ENCODE measurements at regions not wholly inside any gene's neighbourhood (a gene's known extent, or its start where the extent isn't known, plus 50 kb on each side); places are given as distances from the start of the nearest gene placed in this dataset.

- peak; percentile 43 for DNase-seq
- Mint-ChIP-seq H3K9me3 (peaks cover 6% of the 10 kb centered on the region), H3K4me1 (ENCODE audit: low read depth) (peaks cover 44% of the 10 kb centered on the region), H3K27ac (peak overlapping the region; percentile 47), H3K36me3 (ENCODE audit: low read depth) (no peaks in the 10 kb centered on the region), H3K4me3 (peak overlapping the region; percentile 26), H3K27me3 (peaks cover 12% of the 10 kb centered on the region)
Observed at GRCh38 chr1:221837896-221838295, 96.0 kb upstream of the DUSP10 start.

DNA sequence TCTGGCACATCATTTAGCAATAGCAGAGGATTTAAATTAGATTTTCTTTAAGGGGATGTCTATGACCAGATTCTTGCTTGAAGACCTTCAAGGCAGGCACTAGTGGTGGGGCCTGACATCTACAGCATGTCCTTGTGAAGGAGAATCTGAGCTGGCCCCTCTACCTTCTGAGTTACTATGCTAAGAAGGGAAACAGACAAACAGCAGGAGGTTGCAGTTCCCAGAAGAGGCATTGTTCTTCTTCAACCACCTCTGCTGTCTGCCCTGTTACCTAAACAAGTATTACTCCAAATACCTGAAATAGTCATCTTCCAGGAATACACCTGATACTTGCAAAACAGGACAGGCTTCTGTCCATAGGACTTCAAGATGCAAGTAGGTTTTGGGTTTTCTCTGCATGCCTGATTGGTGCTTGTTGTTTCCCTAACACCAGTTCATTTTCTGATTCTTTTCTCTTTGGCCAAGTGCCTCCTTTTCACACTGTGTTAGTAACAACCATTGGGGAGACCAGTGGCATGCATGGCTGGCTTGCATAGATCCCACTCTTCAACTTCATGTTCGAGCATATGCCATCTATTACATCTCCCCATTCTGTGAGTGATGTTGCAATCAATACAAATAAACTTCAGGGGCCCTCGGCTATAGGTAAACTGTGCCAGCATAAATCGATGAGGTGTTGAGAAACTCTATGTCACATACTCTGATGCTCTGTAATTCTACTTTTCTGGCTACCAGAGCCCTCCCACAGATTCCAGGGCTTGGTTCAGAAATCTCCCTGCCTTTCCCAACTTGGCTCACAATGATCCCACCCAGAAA lies 93.0 kb upstream of the DUSP10 start:
- Mint-ChIP-seq H3K27me3 (peaks cover 12% of the 10 kb centered on the region), H3K4me1 (ENCODE audit: low read depth) (peaks cover 45% of the 10 kb centered on the region)

DNA sequence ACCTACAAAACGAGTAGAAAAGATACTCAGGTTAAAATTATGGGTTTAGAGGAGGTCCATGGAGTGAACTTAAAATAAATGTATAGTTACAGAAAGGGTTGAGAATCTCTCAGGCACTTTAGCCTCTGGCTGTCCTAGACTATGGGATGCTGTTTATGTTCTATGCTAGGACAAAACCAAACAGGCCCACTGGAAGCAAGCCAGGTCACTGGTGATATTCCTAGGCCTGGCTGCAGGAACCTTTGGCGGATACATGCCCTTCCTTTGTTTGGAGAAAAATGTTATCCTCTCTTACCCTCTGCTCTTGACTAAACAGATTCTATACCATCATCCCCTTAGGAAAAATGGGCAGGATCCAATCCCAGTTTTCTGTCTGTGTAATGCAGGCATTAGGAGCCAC lies 90.7 kb upstream of the DUSP10 start:
- no peak overlapping the region for H3K4me3 Mint-ChIP-seq
- no peak overlapping the region for H3K27ac Mint-ChIP-seq
- H3K27me3 Mint-ChIP-seq, result peaks cover 12% of the 10 kb centered on the region
- peaks cover 47% of the 10 kb centered on the region for H3K4me1 Mint-ChIP-seq (ENCODE audit: low read depth)
- H3K9me3 Mint-ChIP-seq, result peaks cover 3% of the 10 kb centered on the region
- no peaks in the 10 kb centered on the region for H3K36me3 Mint-ChIP-seq (ENCODE audit: low read depth)
- no peak for DNase-seq

More for the DNA sequence above, 93.0 kb upstream of the DUSP10 start:
- Mint-ChIP-seq H3K4me3 (no peak overlapping the region), H3K36me3 (ENCODE audit: low read depth) (no peaks in the 10 kb centered on the region), H3K27ac (no peak overlapping the region), H3K9me3 (peaks cover 6% of the 10 kb centered on the region)
- DNase-seq, result no peak

GRCh38 chr1:221832151-221832550 lies 90.3 kb upstream of the DUSP10 start:
- Mint-ChIP-seq H3K4me1 (ENCODE audit: low read depth) (peaks cover 46% of the 10 kb centered on the region), H3K4me3 (no peak overlapping the region), H3K9me3 (peaks cover 3% of the 10 kb centered on the region), H3K27ac (no peak overlapping the region), H3K36me3 (ENCODE audit: low read depth) (no peaks in the 10 kb centered on the region), H3K27me3 (peaks cover 8% of the 10 kb centered on the region)
- no peak for DNase-seq

DNA sequence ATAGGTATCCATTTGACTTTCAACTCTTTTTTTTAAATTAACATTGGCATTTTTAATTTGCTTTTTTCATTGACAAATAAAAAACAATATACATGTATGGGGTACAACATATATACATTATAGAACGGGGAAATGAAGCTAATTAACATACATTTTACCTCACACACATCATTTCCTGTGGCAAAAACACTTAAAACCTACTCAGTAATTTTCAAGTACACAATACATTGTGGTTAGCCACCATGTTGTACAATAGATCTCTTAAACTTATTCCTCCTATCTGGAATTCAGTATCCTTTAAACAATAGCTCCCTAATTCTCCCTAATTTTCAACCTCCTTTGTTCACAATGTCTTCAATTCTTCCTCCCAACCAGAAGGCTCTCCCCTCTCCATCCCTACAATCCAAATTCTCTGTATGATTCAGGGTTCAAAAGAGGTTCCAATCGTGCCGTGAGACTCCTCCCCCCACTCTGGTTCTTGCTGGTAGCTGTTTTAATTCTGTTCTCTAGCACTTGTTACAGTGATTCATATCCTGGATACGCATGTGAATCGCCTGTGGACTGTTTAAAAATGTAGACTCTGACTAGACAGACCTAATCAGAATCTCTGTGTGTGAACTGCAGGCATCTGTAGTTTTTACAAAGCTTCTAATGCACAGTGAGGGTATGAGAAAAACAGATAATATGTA lies 87.6 kb upstream of the DUSP10 start:
- H3K4me3 Mint-ChIP-seq, result peak overlapping the region; percentile 49
- H3K4me1 Mint-ChIP-seq (ENCODE audit: low read depth), result peaks cover 61% of the 10 kb centered on the region
- H3K27me3 Mint-ChIP-seq, result no peaks in the 10 kb centered on the region
- H3K36me3 Mint-ChIP-seq (ENCODE audit: low read depth), result no peaks in the 10 kb centered on the region
- peaks cover 5% of the 10 kb centered on the region for H3K9me3 Mint-ChIP-seq
- H3K27ac Mint-ChIP-seq, result peak overlapping the region; percentile 91
- DNase-seq, result peak; percentile 47

GRCh38 chr1:221827307-221827642 lies 85.4 kb upstream of the DUSP10 start:
- H3K27me3 Mint-ChIP-seq, result no peaks in the 10 kb centered on the region
- H3K9me3 Mint-ChIP-seq, result peaks cover 5% of the 10 kb centered on the region
- DNase-seq, result no peak
- no peak overlapping the region for H3K27ac Mint-ChIP-seq
- no peaks in the 10 kb centered on the region for H3K36me3 Mint-ChIP-seq (ENCODE audit: low read depth)
- no peak overlapping the region for H3K4me3 Mint-ChIP-seq
- H3K4me1 Mint-ChIP-seq (ENCODE audit: low read depth), result peaks cover 77% of the 10 kb centered on the region

GRCh38 chr1:221824909-221825308 lies 83.0 kb upstream of the DUSP10 start:
- DNase-seq, result no peak
- H3K27ac Mint-ChIP-seq, result no peak overlapping the region
- no peaks in the 10 kb centered on the region for H3K36me3 Mint-ChIP-seq (ENCODE audit: low read depth)
- H3K9me3 Mint-ChIP-seq, result peaks cover 5% of the 10 kb centered on the region
- no peak overlapping the region for H3K4me3 Mint-ChIP-seq
- H3K4me1 Mint-ChIP-seq (ENCODE audit: low read depth), result peaks cover 64% of the 10 kb centered on the region
- H3K27me3 Mint-ChIP-seq, result no peaks in the 10 kb centered on the region

- Mint-ChIP-seq H3K9me3 (peaks cover 4% of the 10 kb centered on the region), H3K27ac (peak overlapping the region; percentile 58), H3K27me3 (no peaks in the 10 kb centered on the region), H3K36me3 (ENCODE audit: low read depth) (no peaks in the 10 kb centered on the region), H3K4me1 (ENCODE audit: low read depth) (peaks cover 56% of the 10 kb centered on the region), H3K4me3 (no peak overlapping the region)
- no peak for DNase-seq
Observed at GRCh38 chr1:221824025-221824424, 82.1 kb upstream of the DUSP10 start.

DNA sequence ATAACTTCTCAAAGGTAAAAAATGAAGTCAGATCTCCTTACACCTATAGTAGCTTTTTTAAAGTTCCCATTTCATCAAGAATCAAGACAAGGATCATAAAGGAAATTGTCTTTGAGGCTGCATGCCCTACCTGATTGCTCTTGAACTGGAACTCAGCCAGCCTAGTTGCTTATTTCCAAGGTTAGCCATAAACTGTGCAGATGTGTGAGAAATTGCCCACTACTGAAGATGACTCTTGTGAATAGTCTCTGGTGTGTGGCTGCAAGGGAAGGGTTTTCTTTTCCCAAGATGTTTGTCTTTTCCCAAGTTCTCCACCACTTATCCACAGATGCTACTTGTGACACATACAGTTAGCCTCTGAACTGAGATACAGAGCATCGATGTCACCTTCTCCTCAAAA lies 81.7 kb upstream of the DUSP10 start:
- Mint-ChIP-seq H3K4me1 (ENCODE audit: low read depth) (peaks cover 51% of the 10 kb centered on the region), H3K9me3 (peaks cover 2% of the 10 kb centered on the region)

GRCh38 chr1:221823149-221823548 lies 81.3 kb upstream of the DUSP10 start:
- Mint-ChIP-seq H3K36me3 (ENCODE audit: low read depth) (no peaks in the 10 kb centered on the region), H3K9me3 (peaks cover 2% of the 10 kb centered on the region), H3K27ac (no peak overlapping the region), H3K4me1 (ENCODE audit: low read depth) (peaks cover 47% of the 10 kb centered on the region), H3K4me3 (no peak overlapping the region), H3K27me3 (no peaks in the 10 kb centered on the region)
- DNase-seq, result no peak

More for the DNA sequence above, 81.7 kb upstream of the DUSP10 start:
- no peak for DNase-seq
- H3K27ac Mint-ChIP-seq, result no peak overlapping the region
- no peaks in the 10 kb centered on the region for H3K27me3 Mint-ChIP-seq
- H3K36me3 Mint-ChIP-seq (ENCODE audit: low read depth), result no peaks in the 10 kb centered on the region
- no peak overlapping the region for H3K4me3 Mint-ChIP-seq

- Mint-ChIP-seq H3K27me3 (no peaks in the 10 kb centered on the region), H3K9me3 (peaks cover 2% of the 10 kb centered on the region), H3K4me1 (ENCODE audit: low read depth) (peaks cover 41% of the 10 kb centered on the region), H3K27ac (no peak overlapping the region), H3K36me3 (ENCODE audit: low read depth) (no peaks in the 10 kb centered on the region), H3K4me3 (no peak overlapping the region)
- DNase-seq, result no peak
Observed at GRCh38 chr1:221822591-221822990, 80.7 kb upstream of the DUSP10 start.

- H3K4me1 Mint-ChIP-seq (ENCODE audit: low read depth), result no peaks in the 10 kb centered on the region
- no peak for DNase-seq
Observed at GRCh38 chr1:221816899-221817298, 75.0 kb upstream of the DUSP10 start.

GRCh38 chr1:221815660-221816059 lies 73.8 kb upstream of the DUSP10 start:
- Mint-ChIP-seq H3K9me3 (no peaks in the 10 kb centered on the region), H3K4me3 (no peak overlapping the region), H3K27ac (no peak overlapping the region), H3K36me3 (ENCODE audit: low read depth) (no peaks in the 10 kb centered on the region), H3K4me1 (ENCODE audit: low read depth) (peaks cover 8% of the 10 kb centered on the region), H3K27me3 (peaks cover 3% of the 10 kb centered on the region)
- DNase-seq, result no peak

More at GRCh38 chr1:221816899-221817298, 75.0 kb upstream of the DUSP10 start:
- peaks cover 3% of the 10 kb centered on the region for H3K27me3 Mint-ChIP-seq
- H3K9me3 Mint-ChIP-seq, result no peaks in the 10 kb centered on the region
- H3K27ac Mint-ChIP-seq, result no peak overlapping the region
- H3K36me3 Mint-ChIP-seq (ENCODE audit: low read depth), result no peaks in the 10 kb centered on the region
- H3K4me3 Mint-ChIP-seq, result no peak overlapping the region

DNA sequence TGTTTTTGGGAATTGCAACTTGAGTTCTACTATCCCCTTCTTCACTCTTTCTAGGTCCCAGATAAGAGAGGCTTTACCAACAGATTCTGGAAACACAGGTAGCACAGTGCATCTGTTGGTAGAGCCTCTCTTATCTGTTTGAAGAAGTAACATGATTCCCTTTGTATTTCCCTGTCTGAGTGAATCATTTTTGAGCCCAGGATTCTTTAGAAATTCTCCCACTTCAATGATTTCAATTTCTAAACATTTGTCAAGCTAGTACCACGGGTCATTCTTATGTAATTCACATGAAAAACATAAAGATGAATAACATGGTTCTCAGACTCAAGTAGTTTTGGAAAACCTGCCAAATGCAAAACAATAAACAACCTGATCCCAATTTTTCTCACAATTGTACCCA lies 72.0 kb upstream of the DUSP10 start:
- no peak overlapping the region for H3K27ac Mint-ChIP-seq
- no peaks in the 10 kb centered on the region for H3K36me3 Mint-ChIP-seq (ENCODE audit: low read depth)
- DNase-seq, result no peak
- peaks cover 3% of the 10 kb centered on the region for H3K27me3 Mint-ChIP-seq
- no peak overlapping the region for H3K4me3 Mint-ChIP-seq
- peaks cover 25% of the 10 kb centered on the region for H3K4me1 Mint-ChIP-seq (ENCODE audit: low read depth)
- H3K9me3 Mint-ChIP-seq, result no peaks in the 10 kb centered on the region

GRCh38 chr1:221812905-221813597 lies 71.2 kb upstream of the DUSP10 start:
- peaks cover 3% of the 10 kb centered on the region for H3K27me3 Mint-ChIP-seq
- peaks cover 31% of the 10 kb centered on the region for H3K4me1 Mint-ChIP-seq (ENCODE audit: low read depth)
- H3K36me3 Mint-ChIP-seq (ENCODE audit: low read depth), result no peaks in the 10 kb centered on the region
- no peak for DNase-seq
- no peak overlapping the region for H3K4me3 Mint-ChIP-seq
- no peak overlapping the region for H3K27ac Mint-ChIP-seq
- no peaks in the 10 kb centered on the region for H3K9me3 Mint-ChIP-seq
